GM19238 (cell line): ENCODE measurements at regions not wholly inside any gene's neighbourhood (a gene's known extent, or its start where the extent isn't known, plus 50 kb on each side); places are given as distances from the start of the nearest gene placed in this dataset.

Experiments used
- DNase-seq: peaks from one replicate; pipeline ENCODE4 v3.0.0; 2011; ENCODE audit warnings: low spot score; ENCODE audit not compliant: insufficient read length

DNA sequence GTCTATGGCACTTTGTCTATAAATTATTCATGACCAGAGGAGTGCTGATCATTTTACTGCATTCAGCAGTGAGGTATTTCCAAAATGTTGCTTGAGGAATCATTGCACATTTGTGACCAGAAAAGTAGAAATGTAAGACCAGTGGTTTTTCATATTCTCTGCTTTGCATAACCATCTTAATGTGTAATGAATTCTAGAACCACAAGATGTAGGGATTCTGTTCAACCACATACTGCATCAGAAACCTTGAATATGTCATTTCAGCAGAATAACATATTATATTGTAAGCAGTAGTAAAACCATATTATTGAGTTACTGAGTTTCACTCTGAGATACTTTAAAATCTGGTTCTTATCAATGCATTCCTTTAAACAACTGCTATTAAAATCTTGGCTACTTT is 1243.4 kb downstream of the MAT2B start:
- DNase-seq = no peak

DNA sequence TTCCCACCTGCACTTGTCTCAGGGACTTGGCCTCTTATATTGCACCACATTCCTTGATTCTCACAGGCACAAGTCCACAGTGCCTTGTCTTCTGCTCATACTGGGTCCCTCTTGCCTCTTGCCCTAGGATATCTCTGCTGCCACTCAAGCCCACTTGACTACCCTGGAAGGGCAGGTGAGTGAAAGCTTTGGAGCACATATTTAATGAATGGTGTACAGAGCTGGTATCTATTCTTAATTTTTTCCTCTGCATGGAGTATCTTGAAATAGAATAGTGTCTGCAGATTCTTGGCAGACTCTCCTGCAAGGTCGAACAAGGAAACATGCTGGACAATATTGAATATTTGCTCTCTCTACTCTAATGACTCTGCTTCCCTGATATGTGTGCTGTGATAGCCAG is 1248.0 kb downstream of the MAT2B start:
- no peak for DNase-seq

DNA sequence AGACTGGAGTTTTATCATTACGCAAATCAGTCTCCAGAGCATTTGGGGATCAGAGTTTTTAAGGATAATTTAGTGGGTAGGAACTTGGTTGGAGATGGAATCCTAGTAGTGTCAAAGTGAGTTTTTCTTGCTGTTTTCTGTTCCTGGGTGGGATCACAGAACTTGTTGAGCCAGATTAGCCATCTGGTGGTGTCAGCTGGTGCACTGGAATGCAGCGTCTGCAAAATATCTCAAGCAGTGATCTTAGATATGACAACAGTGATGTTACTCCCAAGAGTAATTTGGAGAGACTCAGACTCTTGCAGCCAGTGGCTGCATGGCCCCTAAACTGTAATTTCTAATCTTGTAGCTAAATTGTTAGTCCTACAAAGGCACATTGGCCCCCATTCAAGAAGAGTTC is 1257.8 kb downstream of the MAT2B start:
- no peak for DNase-seq

DNA sequence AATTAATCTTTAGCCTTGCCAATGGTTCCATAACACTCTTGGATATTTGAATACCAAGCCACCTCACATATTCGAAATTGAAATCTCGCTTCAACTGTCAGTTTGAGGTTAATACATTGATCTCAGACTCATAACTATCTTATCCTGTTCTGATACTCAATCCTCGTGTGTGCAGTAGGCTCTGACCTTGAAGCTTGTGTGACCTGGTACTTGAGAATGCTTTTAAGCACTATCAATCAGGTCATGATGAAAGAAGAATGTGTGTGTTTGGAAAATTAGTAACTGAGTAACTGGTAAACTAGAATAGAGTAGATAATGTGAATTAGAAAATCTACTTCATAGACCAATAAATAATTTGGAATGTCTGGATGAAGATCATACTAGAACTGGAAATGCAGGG is 1266.7 kb downstream of the MAT2B start:
- DNase-seq = no peak

DNA sequence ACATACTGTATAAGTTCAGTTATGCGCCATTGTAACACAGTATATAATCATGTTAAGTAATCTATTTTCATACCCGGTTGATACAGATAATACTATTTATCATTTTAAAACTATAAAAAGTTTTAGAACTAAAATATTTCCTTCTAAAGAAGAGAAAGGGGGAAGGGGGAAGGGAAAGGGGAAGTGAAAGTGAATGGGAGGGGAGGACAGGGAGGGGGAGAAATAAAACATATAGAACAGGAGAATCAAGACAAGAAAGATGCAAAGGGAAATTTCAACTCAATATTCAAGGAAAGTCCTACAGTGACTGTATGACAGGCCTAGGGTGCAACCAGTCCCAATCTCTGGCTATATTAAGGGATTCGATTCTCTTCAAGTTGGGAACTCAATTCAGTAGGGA is 1278.8 kb downstream of the MAT2B start:
- no peak for DNase-seq

DNA sequence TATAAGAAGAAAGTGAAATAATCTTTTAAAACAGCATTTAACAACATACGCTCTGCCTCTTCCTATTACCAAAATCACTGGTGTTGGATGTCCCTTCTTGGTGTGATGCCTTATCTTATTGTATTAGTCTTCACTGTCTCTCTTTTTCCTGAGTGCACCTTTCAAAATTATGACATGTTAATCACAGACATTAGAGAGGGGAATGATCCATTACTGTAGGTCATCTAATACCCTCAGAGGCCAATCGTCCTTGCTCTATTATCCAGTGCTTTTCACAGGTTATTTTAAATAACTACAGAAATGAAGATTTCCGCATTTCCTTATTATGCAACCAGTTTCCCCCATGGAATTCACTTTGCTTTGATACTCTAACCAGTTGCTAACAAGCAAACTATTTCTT is 1292.7 kb downstream of the MAT2B start:
- DNase-seq = no peak

DNA sequence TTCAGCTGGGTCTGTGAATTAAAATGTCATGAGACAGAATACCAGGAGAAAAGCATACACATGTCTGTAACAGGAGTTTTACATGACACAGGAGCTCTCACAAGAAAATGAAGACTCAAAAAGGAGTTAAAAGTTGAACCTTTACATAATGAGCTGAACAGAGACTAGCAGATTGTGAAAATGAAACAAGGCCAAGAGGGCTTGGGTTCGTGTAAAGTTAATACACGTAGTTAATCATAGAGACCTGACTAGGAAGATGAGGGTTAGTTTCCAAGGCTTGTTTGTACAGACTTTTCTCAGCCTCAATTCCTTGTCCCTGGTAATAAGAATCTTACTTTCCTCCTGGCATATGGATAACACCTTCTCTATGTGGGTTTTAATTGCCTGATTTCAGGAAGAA is 1294.0 kb downstream of the MAT2B start:
- DNase-seq = no peak

DNA sequence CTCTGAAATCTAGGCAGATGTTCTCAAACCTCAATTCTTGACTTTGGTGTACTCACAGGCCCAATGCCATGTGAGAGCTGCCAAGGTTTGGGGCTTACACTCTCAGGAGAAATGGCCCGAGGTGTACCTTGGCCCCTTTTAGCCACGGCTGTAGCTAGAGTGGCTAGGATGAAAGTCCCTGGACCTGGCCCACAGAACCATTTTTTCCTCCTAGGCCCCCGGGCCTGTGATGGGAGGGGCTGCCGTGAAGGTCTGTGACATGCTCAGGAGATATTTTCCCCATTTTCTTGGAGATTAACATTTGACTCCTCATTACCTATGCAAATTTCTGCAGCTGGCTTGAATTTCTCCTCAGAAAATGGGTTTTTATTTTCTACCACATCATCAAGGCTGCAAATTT is 1296.5 kb downstream of the MAT2B start:
- DNase-seq = no peak

DNA sequence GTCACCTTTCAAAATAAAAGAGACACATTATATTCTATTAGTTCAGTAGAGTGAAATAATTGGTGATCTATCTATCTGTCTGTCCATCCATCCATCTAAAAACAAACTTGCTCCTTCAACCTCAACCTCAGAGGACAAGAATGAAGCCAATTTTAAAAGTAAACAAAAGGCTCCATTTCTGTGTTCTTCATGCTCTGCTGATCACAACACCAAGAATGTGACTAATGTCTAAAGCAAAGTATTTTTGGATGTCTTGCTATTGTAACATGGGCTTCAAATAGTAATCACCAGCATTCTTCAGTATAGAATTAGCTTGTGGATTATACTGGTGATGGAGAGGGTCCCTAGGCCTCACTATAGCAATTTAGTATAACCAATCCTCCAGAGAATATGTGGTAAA is 1304.4 kb downstream of the MAT2B start:
- no peak for DNase-seq

DNA sequence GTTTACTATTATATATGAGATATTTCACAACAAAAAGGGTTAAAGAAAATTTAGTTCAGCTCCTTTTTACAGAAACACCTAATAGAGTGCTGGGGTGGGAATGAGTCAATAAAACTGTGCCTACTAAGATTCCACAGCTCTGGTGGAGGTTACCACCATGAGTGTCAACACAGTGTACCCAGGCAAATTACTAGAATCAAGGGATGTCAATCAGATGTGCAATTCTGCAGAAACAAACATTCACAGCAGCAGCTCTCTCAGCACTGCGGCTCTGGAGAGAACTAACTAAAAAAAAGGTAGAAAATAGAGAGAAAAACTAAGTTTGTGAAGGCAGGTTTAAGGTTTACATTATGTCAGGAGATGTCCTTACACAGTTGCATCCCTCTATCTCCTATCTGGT is 1313.0 kb downstream of the MAT2B start:
- DNase-seq = no peak

DNA sequence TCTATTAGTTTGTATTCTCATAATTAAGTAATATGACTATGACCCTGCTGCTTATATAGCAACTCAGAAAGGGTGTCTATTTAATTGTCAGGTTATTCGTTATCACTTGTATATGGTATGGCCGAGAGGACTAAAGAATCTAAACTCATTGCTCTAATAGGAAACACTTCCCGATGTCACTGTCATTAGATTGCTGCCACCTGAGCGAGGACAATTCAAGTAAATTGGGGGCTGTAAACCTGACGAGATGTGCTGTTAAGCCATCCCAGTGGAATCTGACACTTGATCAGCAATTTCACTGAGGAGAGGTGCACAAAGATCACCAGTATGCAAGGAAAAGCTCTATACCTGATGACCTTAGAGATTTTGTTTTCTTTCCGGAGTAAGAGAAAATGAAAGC is 1319.3 kb downstream of the MAT2B start:
- DNase-seq = no peak

DNA sequence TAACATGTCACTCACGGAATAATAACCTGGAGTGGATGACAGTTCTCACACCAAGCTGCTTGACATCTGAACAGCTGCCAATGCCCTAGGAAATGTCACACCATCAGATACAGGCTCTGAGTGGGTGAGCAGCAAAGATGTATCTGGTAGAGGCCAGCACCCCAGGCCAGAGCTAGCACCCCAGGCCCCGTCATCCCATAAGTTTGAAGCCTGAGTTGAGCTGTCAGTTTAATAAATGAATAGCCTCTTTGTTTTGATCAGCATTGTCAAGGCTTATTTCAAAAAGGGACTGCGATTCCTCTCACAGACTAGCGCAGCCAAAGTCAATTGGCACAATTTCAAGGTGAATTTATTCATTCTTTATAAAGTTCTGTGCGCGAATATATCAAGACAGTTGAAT is 1327.1 kb downstream of the MAT2B start:
- no peak for DNase-seq

DNA sequence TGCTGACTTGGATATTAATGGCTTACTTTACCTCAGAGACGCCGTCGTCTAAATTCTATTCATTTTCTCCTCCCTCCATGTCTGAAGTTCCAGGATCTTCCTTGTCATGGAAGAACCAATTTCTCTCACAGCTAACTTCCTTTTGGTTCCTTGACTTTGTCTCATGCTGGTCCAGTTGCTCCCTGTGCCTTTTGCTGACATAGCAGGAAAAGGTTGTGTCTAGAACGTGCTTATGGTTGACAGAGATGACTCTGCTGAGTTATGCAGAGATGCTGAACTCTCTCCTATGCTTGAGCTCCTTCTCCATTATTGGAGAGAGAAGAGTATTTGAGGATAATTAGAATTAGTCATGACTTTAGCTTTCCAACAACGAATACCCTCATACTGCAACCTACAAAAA is 1338.9 kb downstream of the MAT2B start:
- DNase-seq = no peak

DNA sequence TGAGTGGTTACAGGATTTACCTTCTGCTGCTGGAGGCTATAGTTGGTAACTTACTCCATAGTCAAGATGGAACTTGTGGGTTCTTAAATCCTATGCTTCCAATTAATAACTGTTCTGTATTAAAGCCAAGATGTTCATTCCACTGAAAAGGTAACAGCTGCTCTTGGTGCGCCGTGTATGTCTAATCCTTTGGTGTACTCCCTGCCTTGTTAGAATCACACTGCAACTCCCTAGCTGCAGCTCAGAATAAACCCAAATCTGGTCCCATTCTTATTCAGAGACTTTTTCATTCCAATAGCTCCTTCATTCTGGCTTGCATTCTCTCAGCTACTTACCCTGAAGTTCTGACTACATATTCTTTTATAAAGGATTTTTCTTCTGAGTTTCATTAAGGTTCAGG is 1355.5 kb downstream of the MAT2B start:
- DNase-seq = no peak

DNA sequence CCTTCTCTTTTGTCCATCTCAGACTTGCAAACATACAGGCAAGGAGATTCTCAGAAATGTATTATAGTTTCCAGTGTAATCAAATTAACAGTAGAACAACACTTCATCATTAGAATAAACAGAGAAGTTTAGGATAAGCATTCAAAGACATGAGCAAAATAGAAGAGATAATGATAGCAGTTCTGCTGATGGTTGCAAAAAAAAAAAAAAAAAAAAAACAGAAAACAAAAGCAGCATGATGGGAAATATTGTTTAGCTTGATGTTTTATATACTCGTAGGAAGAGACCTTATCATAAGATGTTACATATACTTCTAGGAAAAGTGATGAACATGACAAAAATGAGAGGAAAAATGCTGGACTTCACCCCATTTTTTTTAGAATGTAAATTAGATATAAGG is 1356.2 kb downstream of the MAT2B start:
- DNase-seq = no peak

DNA sequence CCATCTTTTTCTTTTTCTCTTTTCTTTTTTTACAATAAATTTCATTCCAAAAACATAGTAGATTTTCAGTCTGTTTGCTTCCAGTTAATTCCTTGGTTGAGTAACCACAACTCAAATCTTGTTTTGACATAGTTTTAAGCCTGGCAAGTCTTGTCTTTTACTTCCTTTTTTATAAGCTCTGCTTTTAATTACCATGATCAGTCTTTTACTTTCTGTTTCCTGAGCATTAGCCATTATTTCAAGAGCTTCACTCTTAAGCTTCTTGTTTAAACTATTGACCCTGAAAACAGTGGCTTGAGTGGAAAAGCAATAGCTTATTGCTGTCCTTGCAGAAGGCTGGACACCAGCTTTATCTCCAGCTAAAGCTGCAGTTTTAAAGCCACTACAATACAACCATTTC is 1363.3 kb downstream of the MAT2B start:
- no peak for DNase-seq

DNA sequence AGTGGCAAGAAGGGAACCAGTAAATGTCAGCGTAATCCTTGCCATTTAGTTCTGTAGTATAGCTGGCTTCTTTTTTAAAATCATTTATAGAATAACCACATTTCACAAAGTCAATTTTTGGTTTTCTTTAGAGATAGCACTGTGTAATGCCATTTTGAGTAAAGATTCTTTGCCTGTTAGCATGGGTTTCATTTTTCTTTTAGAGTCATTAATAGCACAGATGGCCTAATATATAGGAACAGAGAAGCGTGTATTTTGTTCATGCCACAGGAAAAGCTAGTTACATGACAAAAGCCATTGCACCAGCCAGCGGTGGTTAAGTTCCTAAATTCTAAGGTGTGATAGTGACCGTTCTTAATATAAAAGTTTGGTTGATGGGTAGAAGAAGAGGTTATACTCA is 1363.9 kb downstream of the MAT2B start:
- no peak for DNase-seq

DNA sequence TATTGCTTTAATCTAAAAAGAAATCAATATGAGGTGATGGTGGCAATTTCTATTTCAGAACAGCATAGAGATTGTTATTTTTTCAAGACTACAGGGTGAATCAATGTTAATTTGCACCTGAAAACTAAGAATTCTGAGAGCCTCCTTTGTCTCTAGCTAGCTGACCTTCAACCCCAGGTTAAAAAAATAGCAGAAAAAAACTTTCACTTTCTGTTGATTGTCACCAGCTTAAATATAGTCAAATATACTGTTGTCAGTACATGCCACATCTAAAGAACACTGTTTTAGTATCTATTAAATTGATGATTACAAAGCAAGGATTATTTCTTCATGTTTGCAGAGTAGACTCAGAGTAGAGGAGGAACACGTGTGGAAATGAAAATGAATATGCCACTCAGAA is 1371.4 kb downstream of the MAT2B start:
- no peak for DNase-seq

DNA sequence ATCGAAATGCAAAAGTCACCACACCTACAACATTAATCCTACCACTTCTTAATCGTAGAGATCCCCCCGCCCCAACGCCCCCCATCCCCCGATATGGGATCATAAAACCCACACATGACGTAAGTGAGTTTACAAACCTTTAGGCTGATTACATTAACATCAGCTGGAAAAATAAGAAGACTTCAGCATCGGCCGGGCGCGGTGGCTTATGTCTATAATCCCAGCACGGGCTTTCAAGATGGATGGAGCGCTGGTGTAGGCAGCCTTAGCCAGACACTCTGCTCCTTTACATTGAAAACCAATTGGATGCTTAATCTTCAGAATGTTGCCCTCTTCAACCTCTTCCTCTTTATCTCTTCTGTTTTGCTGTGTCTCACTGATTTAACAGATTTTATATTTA is 1376.0 kb downstream of the MAT2B start:
- DNase-seq = no peak

DNA sequence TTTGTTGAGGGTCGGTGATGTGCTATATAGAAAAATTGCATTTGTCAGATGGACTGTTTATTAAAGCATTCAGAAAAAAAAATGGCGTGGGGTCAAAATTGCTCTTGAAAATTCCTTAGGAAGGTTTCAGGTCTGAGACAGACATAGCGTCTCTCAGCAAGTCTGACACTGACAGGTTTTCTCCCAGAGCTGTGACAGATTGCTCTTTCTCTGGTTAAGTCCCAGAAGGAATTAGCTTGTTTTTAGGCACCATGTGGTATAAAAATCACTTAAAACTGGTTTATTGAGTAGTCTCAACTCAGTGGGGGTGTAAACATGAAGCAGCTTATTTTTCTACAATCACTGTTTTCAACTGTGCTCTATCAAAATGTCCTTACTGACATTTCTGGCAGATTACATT is 1379.8 kb downstream of the MAT2B start:
- DNase-seq = no peak

DNA sequence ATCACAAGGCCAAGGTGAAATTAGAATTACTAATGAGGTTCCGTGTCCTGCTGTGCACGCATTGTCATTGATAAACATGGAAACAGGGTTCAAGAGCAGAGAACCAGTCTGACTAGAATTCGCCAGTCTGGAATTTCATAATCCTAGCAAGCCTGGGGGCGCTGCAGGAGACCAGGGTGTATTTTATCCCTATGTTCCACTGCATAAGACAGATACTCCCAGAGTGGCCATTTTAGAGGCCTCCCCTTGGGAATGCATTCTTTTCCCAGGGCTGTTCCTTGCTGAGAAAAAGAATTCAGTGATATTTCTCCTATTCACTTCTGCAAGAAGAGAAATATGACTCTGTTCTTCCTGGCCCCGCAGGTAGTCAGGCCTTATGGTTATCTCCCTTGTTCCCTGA is 1387.7 kb downstream of the MAT2B start:
- no peak for DNase-seq

DNA sequence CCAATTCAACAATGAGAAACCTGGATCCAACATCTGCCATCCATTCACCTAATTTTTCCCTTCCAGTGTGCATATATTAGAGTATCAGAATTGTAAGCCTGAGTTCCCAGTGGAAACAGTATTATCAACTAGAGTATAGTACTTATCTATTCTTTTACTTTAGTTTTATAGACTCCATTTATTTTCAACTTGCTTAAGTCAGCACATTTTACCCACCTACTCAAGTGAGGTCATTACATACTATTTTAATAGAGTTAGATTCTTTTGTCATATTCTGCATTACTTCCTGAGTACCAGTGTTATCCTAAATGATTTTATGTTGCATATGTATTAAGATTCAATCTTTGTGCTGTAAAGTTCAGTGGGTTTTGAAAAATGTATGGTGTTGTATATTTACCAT is 1393.3 kb downstream of the MAT2B start:
- DNase-seq = no peak

DNA sequence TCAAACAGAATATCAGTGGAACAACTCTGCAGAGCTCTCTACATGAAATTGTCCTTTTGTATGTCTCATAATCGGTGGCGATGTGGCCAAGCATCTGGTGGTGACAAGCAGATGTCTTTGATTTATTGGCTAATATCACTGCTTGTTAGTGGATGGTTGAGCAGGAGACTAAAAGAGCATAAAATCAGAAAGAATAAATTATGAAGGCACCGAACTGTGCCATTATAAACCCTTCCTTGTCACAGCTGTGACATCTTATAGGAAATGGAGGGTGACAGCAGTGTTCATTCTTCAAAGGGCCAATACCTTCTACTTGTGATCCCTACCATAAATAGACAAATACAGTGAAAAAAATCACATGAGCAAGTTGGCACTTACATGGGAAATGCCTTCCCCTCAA is 1404.3 kb downstream of the MAT2B start:
- no peak for DNase-seq

DNA sequence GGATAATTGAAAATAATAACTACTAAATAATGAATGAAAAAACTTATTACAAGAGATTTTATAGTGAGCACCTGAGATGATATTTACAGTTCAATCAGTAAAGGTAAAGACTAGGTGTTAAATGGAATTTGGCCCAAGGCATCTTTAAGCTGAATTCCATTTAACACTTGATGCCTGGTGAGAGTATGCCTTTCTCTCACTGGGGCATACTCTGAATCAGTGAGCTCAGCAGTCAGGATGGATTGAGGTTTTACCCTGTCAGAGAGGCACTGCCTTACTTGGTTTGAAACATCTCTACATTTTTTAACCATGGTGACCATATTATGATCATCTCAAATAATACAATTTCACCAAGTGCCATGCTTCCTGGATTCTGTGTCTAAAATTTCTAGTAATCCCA is 1416.3 kb downstream of the MAT2B start:
- DNase-seq = no peak

DNA sequence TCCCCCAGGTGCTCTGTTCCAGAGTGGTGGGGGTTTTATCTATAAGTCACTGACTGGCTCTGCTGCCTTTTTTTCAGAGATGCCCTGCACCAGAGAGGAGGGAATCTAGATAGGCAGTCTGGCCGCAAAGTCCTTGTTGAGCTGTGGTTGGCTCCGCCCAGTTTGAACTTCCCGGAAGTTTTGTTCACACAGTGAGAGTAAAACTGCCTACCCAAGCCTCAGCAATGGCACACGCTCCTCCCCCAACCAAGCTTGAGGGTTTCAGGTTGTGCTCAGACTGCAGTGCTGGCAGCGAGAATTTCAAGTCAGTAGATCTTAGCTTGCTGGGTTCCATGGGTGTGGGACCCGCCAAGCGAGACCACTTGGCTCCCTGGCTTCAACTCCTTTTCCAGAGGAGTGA is 1428.6 kb downstream of the MAT2B start:
- DNase-seq = no peak
